ENCODE measurements at regions not wholly inside any gene's neighbourhood (a gene's known extent, or its start where the extent isn't known, plus 50 kb on each side); places are given as distances from the start of the nearest gene placed in this dataset.

DNA sequence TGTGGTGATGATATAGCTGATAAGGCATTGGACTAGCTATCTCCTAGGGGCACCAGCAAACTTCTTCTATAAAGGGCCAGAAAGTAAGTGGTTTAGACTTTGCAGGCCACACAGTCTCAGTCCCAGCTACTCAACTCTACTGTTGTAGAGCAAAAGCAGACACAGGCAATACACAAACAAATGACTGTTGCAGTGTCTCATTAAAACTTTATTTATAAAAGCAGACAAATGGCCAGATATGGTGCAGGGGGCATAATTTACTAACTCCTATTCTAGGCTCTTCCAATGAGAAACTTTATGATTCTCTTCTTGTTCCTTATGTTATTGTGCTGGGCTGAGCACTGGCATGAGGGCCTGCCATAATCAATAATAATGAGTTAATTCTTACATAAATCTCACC lies 176.8 kb upstream of the POU3F1 start:
- TF ChIP-seq, protein P1, sequence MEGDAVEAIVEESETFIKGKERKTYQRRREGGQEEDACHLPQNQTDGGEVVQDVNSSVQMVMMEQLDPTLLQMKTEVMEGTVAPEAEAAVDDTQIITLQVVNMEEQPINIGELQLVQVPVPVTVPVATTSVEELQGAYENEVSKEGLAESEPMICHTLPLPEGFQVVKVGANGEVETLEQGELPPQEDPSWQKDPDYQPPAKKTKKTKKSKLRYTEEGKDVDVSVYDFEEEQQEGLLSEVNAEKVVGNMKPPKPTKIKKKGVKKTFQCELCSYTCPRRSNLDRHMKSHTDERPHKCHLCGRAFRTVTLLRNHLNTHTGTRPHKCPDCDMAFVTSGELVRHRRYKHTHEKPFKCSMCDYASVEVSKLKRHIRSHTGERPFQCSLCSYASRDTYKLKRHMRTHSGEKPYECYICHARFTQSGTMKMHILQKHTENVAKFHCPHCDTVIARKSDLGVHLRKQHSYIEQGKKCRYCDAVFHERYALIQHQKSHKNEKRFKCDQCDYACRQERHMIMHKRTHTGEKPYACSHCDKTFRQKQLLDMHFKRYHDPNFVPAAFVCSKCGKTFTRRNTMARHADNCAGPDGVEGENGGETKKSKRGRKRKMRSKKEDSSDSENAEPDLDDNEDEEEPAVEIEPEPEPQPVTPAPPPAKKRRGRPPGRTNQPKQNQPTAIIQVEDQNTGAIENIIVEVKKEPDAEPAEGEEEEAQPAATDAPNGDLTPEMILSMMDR (IDR thresholded peaks at IDR 0.05) = no peak
- TF ChIP-seq POLR2AphosphoS5 (IDR thresholded peaks at IDR 0.05) (no peak), POLR2A (IDR thresholded peaks at IDR 0.05) (no peak)
